Mesenchymal stem cell (in vitro differentiated cells and primary cell): ENCODE measurements at regions not wholly inside any gene's neighbourhood (a gene's known extent, or its start where the extent isn't known, plus 50 kb on each side); places are given as distances from the start of the nearest gene placed in this dataset.

Source experiments
- DNase-seq: peaks from one replicate; pipeline ENCODE4 v3.0.0-alpha.2; 2013
- H2AFZ ChIP-seq: one replicate; pipeline ENCODE4 v1.6.1; 2013; ENCODE audit warnings: low read depth, mild to moderate bottlenecking, control low read depth, inconsistent platforms, low read length, moderate library complexity
- H2AK5ac ChIP-seq: 2 replicates; pipeline ENCODE4 v1.6.1; 2013; ENCODE audit warnings: low read length, moderate library complexity, mild to moderate bottlenecking, inconsistent platforms; ENCODE audit not compliant: severe bottlenecking
- H2BK120ac ChIP-seq: one replicate; pipeline ENCODE4 v1.6.1; 2013; ENCODE audit warnings: low read depth, mild to moderate bottlenecking, inconsistent platforms, low read length, moderate library complexity
- H2BK12ac ChIP-seq, 2 experiments: one replicate each; pipeline ENCODE4 v1.6.1; 2013; ENCODE audit warnings: inconsistent platforms in 2 of 2, low read length in 2 of 2, mild to moderate bottlenecking in 2 of 2, moderate library complexity in 2 of 2, control low read depth in 1 of 2
- H2BK15ac ChIP-seq: one replicate; pipeline ENCODE4 v1.6.1; 2013; ENCODE audit warnings: mild to moderate bottlenecking, low read depth, inconsistent platforms; ENCODE audit not compliant: poor library complexity, severe bottlenecking
- H2BK5ac ChIP-seq: 2 replicates; pipeline ENCODE4 v1.6.1; 2013; ENCODE audit warnings: low read depth, mild to moderate bottlenecking, low read length, control low read depth, inconsistent platforms; ENCODE audit not compliant: poor library complexity, severe bottlenecking
- H3K14ac ChIP-seq, 2 experiments: one replicate each; pipeline ENCODE4 v1.6.1; 2013; ENCODE audit warnings: inconsistent platforms in 2 of 2, low read length in 2 of 2, control low read depth in 1 of 2, mild to moderate bottlenecking in 1 of 2, moderate library complexity in 1 of 2
- H3K18ac ChIP-seq, 2 experiments: one replicate each; pipeline ENCODE4 v1.6.1; 2013; ENCODE audit warnings: inconsistent platforms in 2 of 2, low read length in 2 of 2, control low read depth in 1 of 2, low read depth in 1 of 2, mild to moderate bottlenecking in 1 of 2
- H3K23ac ChIP-seq, 2 experiments: one replicate each; pipeline ENCODE4 v1.6.1; 2013; ENCODE audit warnings: inconsistent platforms in 2 of 2, low read length in 2 of 2, mild to moderate bottlenecking in 2 of 2, moderate library complexity in 2 of 2, control low read depth in 1 of 2
- H3K27ac ChIP-seq: 2 replicates; pipeline ENCODE4 v1.5.1; 2013; ENCODE audit warnings: mild to moderate bottlenecking, moderate library complexity, low read length, control low read depth, inconsistent platforms; ENCODE audit not compliant: poor library complexity, severe bottlenecking
- H3K27me3 ChIP-seq, 2 experiments: 2 replicates each; pipeline versions ENCODE4 v1.6.1 to v1.7.0; 2013; ENCODE audit warnings: low read length in 2 of 2, mild to moderate bottlenecking in 2 of 2, moderate library complexity in 2 of 2, control low read depth in 1 of 2, inconsistent platforms in 1 of 2; ENCODE audit not compliant: control insufficient read depth in 1 of 2, insufficient read depth in 1 of 2
- H3K36me3 ChIP-seq, 2 experiments: 2 replicates each; pipeline versions ENCODE4 v1.6.1 to v1.7.0; 2013; ENCODE audit warnings: low read length in 2 of 2, control low read depth in 1 of 2, inconsistent platforms in 1 of 2, low read depth in 1 of 2, mild to moderate bottlenecking in 1 of 2; ENCODE audit not compliant: insufficient read depth in 2 of 2, control insufficient read depth in 1 of 2
- H3K4ac ChIP-seq, 2 experiments: one replicate each; pipeline ENCODE4 v1.6.1; 2013; ENCODE audit warnings: inconsistent platforms in 2 of 2, low read length in 2 of 2, mild to moderate bottlenecking in 2 of 2, moderate library complexity in 2 of 2, control low read depth in 1 of 2, low read depth in 1 of 2
- H3K4me1 ChIP-seq: 2 replicates; pipeline ENCODE4 v1.6.1; 2013; ENCODE audit warnings: low read depth, low read length, control low read depth; ENCODE audit not compliant: control insufficient read depth, insufficient read depth
- H3K4me2 ChIP-seq: 2 replicates; pipeline ENCODE4 v1.6.1; 2013; ENCODE audit warnings: low read length, mild to moderate bottlenecking, inconsistent platforms; ENCODE audit not compliant: poor library complexity, severe bottlenecking
- H3K4me3 ChIP-seq, 2 experiments: 2 replicates each; pipeline versions ENCODE4 v1.5.1 to v1.7.0; 2013; ENCODE audit warnings: low read length in 2 of 2, mild to moderate bottlenecking in 2 of 2, control low read depth in 1 of 2, low read depth in 1 of 2; ENCODE audit not compliant: insufficient read depth in 1 of 2
- H3K79me1 ChIP-seq: replicated peaks from 2 replicates; pipeline ENCODE4 v1.6.1; 2013; ENCODE audit warnings: mild to moderate bottlenecking, control low read depth, low read length, inconsistent platforms; ENCODE audit not compliant: poor library complexity, severe bottlenecking
- H3K9ac ChIP-seq: 2 replicates; pipeline ENCODE4 v1.7.0; 2013; ENCODE audit warnings: mild to moderate bottlenecking, low read length, moderate library complexity
- H3K9me3 ChIP-seq: 2 replicates; pipeline ENCODE4 v1.7.0; 2013; ENCODE audit warnings: mild to moderate bottlenecking, low read length; ENCODE audit not compliant: control insufficient read depth
- H4K8ac ChIP-seq: one replicate; pipeline ENCODE4 v1.6.1; 2013; ENCODE audit warnings: inconsistent platforms, mild to moderate bottlenecking, low read length, moderate library complexity
- H4K91ac ChIP-seq: one replicate; pipeline ENCODE4 v1.6.1; 2013; ENCODE audit warnings: mild to moderate bottlenecking, low read length, inconsistent platforms
- WGBS: methylation state at CpG from one replicate; pipeline ENCODE4 v1.1.7; 2013; ENCODE audit warnings: mixed read lengths; 5-methylcytosine and 5-hydroxymethylcytosine counted together

GRCh38 chr13:76708138-76708688, 178.0 kb downstream of the KCTD12 start:
- 95% methylated on average over 6 of the region's 6 CpGs for WGBS
- no peak overlapping the region for H3K9ac ChIP-seq
- no peak overlapping the region for H3K4me2 ChIP-seq
- H3K18ac ChIP-seq: peak overlapping the region; percentile 4 to 37
- no peaks in the 10 kb centered on the region for H3K79me1 ChIP-seq
- no peak overlapping the region for H2AFZ ChIP-seq
- H3K4me3 ChIP-seq: no peak overlapping the region
- H4K91ac ChIP-seq: peak overlapping the region; percentile 80
- H3K4me1 ChIP-seq: no peaks in the 10 kb centered on the region
- H2BK120ac ChIP-seq: peak overlapping the region; percentile 57
- no peaks in the 10 kb centered on the region for H3K9me3 ChIP-seq
- H4K8ac ChIP-seq: no peak overlapping the region
- H2AK5ac ChIP-seq: no peak overlapping the region
- H2BK15ac ChIP-seq: no peak overlapping the region
- peak overlapping the region; percentile 0 to 73 for H2BK12ac ChIP-seq
- no peak overlapping the region for H3K23ac ChIP-seq
- peak overlapping the region in 1 of 2 experiments; percentile 2 for H3K4ac ChIP-seq
- H3K36me3 ChIP-seq: no peaks in the 10 kb centered on the region
- H2BK5ac ChIP-seq: no peak overlapping the region
- no peaks in the 10 kb centered on the region for H3K27me3 ChIP-seq
- H3K14ac ChIP-seq: no peak overlapping the region
- no peak for DNase-seq
- H3K27ac ChIP-seq: no peak overlapping the region

GRCh38 chr13:76707360-76707759, 178.8 kb downstream of the KCTD12 start:
- H3K4me3 ChIP-seq: no peak overlapping the region
- H3K9me3 ChIP-seq: no peaks in the 10 kb centered on the region
- H3K14ac ChIP-seq: no peak overlapping the region
- no peak overlapping the region for H4K91ac ChIP-seq
- H3K27me3 ChIP-seq: no peaks in the 10 kb centered on the region
- peak overlapping the region in 1 of 2 experiments; percentile 48 for H3K18ac ChIP-seq
- no peaks in the 10 kb centered on the region for H3K79me1 ChIP-seq
- H2AFZ ChIP-seq: no peak overlapping the region
- no peak overlapping the region for H2AK5ac ChIP-seq
- no peak overlapping the region for H3K9ac ChIP-seq
- no peaks in the 10 kb centered on the region for H3K36me3 ChIP-seq
- no peak overlapping the region for H2BK12ac ChIP-seq
- no peak overlapping the region for H3K23ac ChIP-seq
- H4K8ac ChIP-seq: no peak overlapping the region
- H3K4me2 ChIP-seq: no peak overlapping the region
- 18% methylated on average over 3 of the region's 3 CpGs for WGBS
- H2BK5ac ChIP-seq: no peak overlapping the region
- H3K27ac ChIP-seq: no peak overlapping the region
- H3K4me1 ChIP-seq: no peaks in the 10 kb centered on the region
- no peak overlapping the region for H2BK120ac ChIP-seq
- no peak overlapping the region for H3K4ac ChIP-seq
- peak; percentile 36 for DNase-seq
- no peak overlapping the region for H2BK15ac ChIP-seq

GRCh38 chr13:76703621-76704288, 182.4 kb downstream of the KCTD12 start:
- H2BK5ac ChIP-seq: no peak overlapping the region
- no peak overlapping the region for H3K4me2 ChIP-seq
- H3K14ac ChIP-seq: no peak overlapping the region
- H3K4me1 ChIP-seq: no peaks in the 10 kb centered on the region
- no peaks in the 10 kb centered on the region for H3K9me3 ChIP-seq
- H2AFZ ChIP-seq: no peak overlapping the region
- H3K4ac ChIP-seq: no peak overlapping the region
- no peaks in the 10 kb centered on the region for H3K27me3 ChIP-seq
- no peak overlapping the region for H3K27ac ChIP-seq
- H3K36me3 ChIP-seq: no peaks in the 10 kb centered on the region
- H2BK120ac ChIP-seq: no peak overlapping the region
- H3K4me3 ChIP-seq: no peak overlapping the region
- no peaks in the 10 kb centered on the region for H3K79me1 ChIP-seq
- no peak overlapping the region for H4K91ac ChIP-seq
- DNase-seq: peak; percentile 19
- H2AK5ac ChIP-seq: no peak overlapping the region
- H3K18ac ChIP-seq: no peak overlapping the region
- WGBS: 24% methylated on average over 1 of the region's 2 CpGs
- H3K23ac ChIP-seq: no peak overlapping the region
- H2BK15ac ChIP-seq: no peak overlapping the region
- H3K9ac ChIP-seq: no peak overlapping the region
- H2BK12ac ChIP-seq: no peak overlapping the region
- no peak overlapping the region for H4K8ac ChIP-seq

- Histone ChIP-seq H3K4ac (no peak overlapping the region), H3K9ac (no peak overlapping the region), H3K27ac (no peak overlapping the region), H2AFZ (no peak overlapping the region), H3K4me3 (no peak overlapping the region), H3K4me1 (no peaks in the 10 kb centered on the region), H3K36me3 (no peaks in the 10 kb centered on the region), H2BK5ac (no peak overlapping the region), H3K4me2 (no peak overlapping the region), H3K79me1 (no peaks in the 10 kb centered on the region), H4K91ac (no peak overlapping the region), H3K23ac (no peak overlapping the region), H3K18ac (no peak overlapping the region), H3K27me3 (no peaks in the 10 kb centered on the region), H2BK15ac (no peak overlapping the region), H2AK5ac (no peak overlapping the region), H2BK12ac (no peak overlapping the region), H2BK120ac (no peak overlapping the region), H3K14ac (no peak overlapping the region), H3K9me3 (no peaks in the 10 kb centered on the region), H4K8ac (no peak overlapping the region)
- DNase-seq: no peak
- WGBS: 100% methylated on average over 2 of the region's 2 CpGs
Measured at GRCh38 chr13:76703216-76703615, 183.0 kb downstream of the KCTD12 start.
